HCT116 (cell line): ENCODE measurements at regions not wholly inside any gene's neighbourhood (a gene's known extent, or its start where the extent isn't known, plus 50 kb on each side); places are given as distances from the start of the nearest gene placed in this dataset.

Experiments
- ATAC-seq: fragments of 200-7000 bp; cut with Tn5 transposase; 2 replicates; pipeline ENCODE4 v1.9.1; 2020; ENCODE audit warnings: mild to moderate bottlenecking, moderate library complexity
- BruUV-seq: library from RNA; stranded (reverse); fragments of 400-500 nt; replicated peaks from 2 replicates; lab custom pipeline; 2021; lab: Mats Ljungman, UMichigan
- CTCF ChIA-PET: fragments of 300-600 bp; sonication (Branson Sonifier 250); formaldehyde crosslinking; loops from one replicate; lab custom pipeline; 2021; ENCODE audit warnings: antibody characterized with exemption; lab: Charles Lee
- POLR2A ChIA-PET: fragments of 300-600, 350-600 bp; sonication (Branson Sonifier 250); formaldehyde crosslinking; loops from one replicate; lab custom pipeline; 2021; ENCODE audit warnings: antibody characterized with exemption; lab: Charles Lee
- RAD21 ChIA-PET, 2 experiments: fragments of 300-600 bp; sonication (Branson Sonifier 250); formaldehyde crosslinking; loops; one replicate each; lab custom pipeline; 2023; ENCODE audit warnings: low total read pairs in 2 of 2; ENCODE audit not compliant: uncharacterized antibody in 2 of 2, unreplicated experiment in 2 of 2, low non-redundant PET in 1 of 2; lab: Charles Lee
- DNase-seq: peaks from one replicate; pipeline ENCODE4 v3.0.0-alpha.2; 2010; ENCODE audit warnings: low read depth, low spot score
- H2AFZ ChIP-seq: fragments of 200-600 bp; shearing (Covaris generic), sonication (generic); 2 replicates; pipeline ENCODE4 v1.6.1; 2017; ENCODE audit warnings: low read depth, mixed run types, mixed read lengths, antibody characterized with exemption, low read length; ENCODE audit not compliant: poor library complexity, severe bottlenecking
- H3K27ac ChIP-seq: 2 replicates; pipeline ENCODE4 v1.5.1; 2012; ENCODE audit warnings: low read depth, low read length
- H3K27me3 ChIP-seq: fragments of 200-600 bp; sonication (generic); 2 replicates; pipeline ENCODE4 v1.6.1; 2016; ENCODE audit warnings: mixed run types, low read length, mixed read lengths; ENCODE audit not compliant: insufficient read depth
- H3K36me3 ChIP-seq, 2 experiments: fragments of 200-500 bp in 1 of 2; fragments of 200-600 bp in 1 of 2; sonication (Bioruptor generic) in 1 of 2; sonication (generic) in 1 of 2; 2 replicates each; pipeline versions ENCODE4 v1.5.1 to v1.6.1; 2014 to 2016; ENCODE audit warnings: low read length in 2 of 2, inconsistent platforms in 1 of 2, mixed read lengths in 1 of 2, mixed run types in 1 of 2; ENCODE audit not compliant: insufficient read depth in 2 of 2, control insufficient read depth in 1 of 2
- H3K4me1 ChIP-seq, 2 experiments: fragments of 200-600 bp in 1 of 2; sonication (generic) in 1 of 2; 2 replicates each; pipeline versions ENCODE4 v1.5.1 to v1.6.1; 2012 to 2017; ENCODE audit warnings: low read length in 2 of 2, inconsistent platforms in 1 of 2, mild to moderate bottlenecking in 1 of 2, mixed read lengths in 1 of 2, mixed run types in 1 of 2, moderate library complexity in 1 of 2; ENCODE audit not compliant: insufficient read depth in 2 of 2, control insufficient read depth in 1 of 2
- H3K4me2 ChIP-seq: fragments of 200-600 bp; sonication (generic); 2 replicates; pipeline ENCODE4 v1.6.1; 2017; ENCODE audit warnings: mixed run types, low read length, mixed read lengths
- H3K4me3 ChIP-seq, 2 experiments: fragments of 200-600 bp in 1 of 2; sonication (generic) in 1 of 2; replicated peaks in 1 of 2; 2 replicates each; pipeline ENCODE4 v1.5.1; 2011 to 2016; ENCODE audit warnings: low read length in 2 of 2, control low read depth in 1 of 2, low read depth in 1 of 2, mild to moderate bottlenecking in 1 of 2, mixed read lengths in 1 of 2, mixed run types in 1 of 2
- H3K79me2 ChIP-seq: fragments of 200-600 bp; sonication (generic); 2 replicates; pipeline ENCODE4 v1.6.1; 2017; ENCODE audit warnings: mild to moderate bottlenecking, mixed run types, low read length, moderate library complexity, mixed read lengths; ENCODE audit not compliant: insufficient read depth
- H3K9ac ChIP-seq: fragments of 200-600 bp; sonication (generic); 2 replicates; pipeline ENCODE4 v1.6.1; 2016; ENCODE audit warnings: low read length, mixed read lengths
- H3K9me2 ChIP-seq: fragments of 200-600 bp; sonication (generic), shearing (Covaris generic); 2 replicates; pipeline ENCODE4 v1.6.1; 2017; ENCODE audit warnings: mixed run types, mild to moderate bottlenecking, moderate library complexity; ENCODE audit not compliant: insufficient read depth
- H3K9me3 ChIP-seq, 2 experiments: fragments of 200-500 bp in 1 of 2; fragments of 200-600 bp in 1 of 2; sonication (Bioruptor generic) in 1 of 2; sonication (generic) in 1 of 2; 2 replicates each; pipeline ENCODE4 v1.6.1; 2014 to 2017; ENCODE audit warnings: low read length in 2 of 2, mixed read lengths in 2 of 2, inconsistent platforms in 1 of 2, low read depth in 1 of 2, mild to moderate bottlenecking in 1 of 2, mixed run types in 1 of 2, moderate library complexity in 1 of 2; ENCODE audit not compliant: control insufficient read depth in 1 of 2, insufficient read depth in 1 of 2
- H4K20me1 ChIP-seq: fragments of 200-600 bp; sonication (generic), shearing (Covaris generic); 2 replicates; pipeline ENCODE4 v1.6.1; 2017; ENCODE audit warnings: mixed run types, mild to moderate bottlenecking, moderate library complexity; ENCODE audit not compliant: insufficient read depth
- ELF1 ChIP-seq: IDR thresholded peaks from 2 replicates; pipeline ENCODE4 v1.6.1; 2012; ENCODE audit warnings: low read depth, borderline replicate concordance
- JUND ChIP-seq: IDR thresholded peaks from 2 replicates; pipeline ENCODE4 v1.6.1; 2012
- RAD21 ChIP-seq: IDR thresholded peaks from 2 replicates; pipeline ENCODE4 v1.6.1; 2012; ENCODE audit warnings: low read depth, mild to moderate bottlenecking
- SIN3A ChIP-seq: IDR thresholded peaks from 2 replicates; pipeline ENCODE4 v1.6.1; 2012; ENCODE audit warnings: low read depth
- SP1 ChIP-seq: IDR thresholded peaks from 2 replicates; pipeline ENCODE4 v1.6.1; 2012; ENCODE audit warnings: low read depth
- YY1 ChIP-seq: IDR thresholded peaks from 2 replicates; pipeline ENCODE4 v1.6.1; 2011; ENCODE audit warnings: low read length, low read depth, moderate library complexity, mild to moderate bottlenecking; ENCODE audit not compliant: insufficient replicate concordance; ENCODE audit errors: extremely low read depth
- intact Hi-C: fragments of 100-400 bp; cut with micrococcal nuclease; formaldehyde crosslinking; loops from 2 replicates; pipeline ENCODE4 v1.10.0; 2022
- TF ChIP-seq, protein P1 (sequence below): IDR thresholded peaks from 2 replicates; pipeline ENCODE4 v1.6.1; 2011; ENCODE audit warnings: mild to moderate bottlenecking, low read length, moderate library complexity; ENCODE audit not compliant: insufficient replicate concordance; ENCODE audit errors: extremely low read depth

DNA sequence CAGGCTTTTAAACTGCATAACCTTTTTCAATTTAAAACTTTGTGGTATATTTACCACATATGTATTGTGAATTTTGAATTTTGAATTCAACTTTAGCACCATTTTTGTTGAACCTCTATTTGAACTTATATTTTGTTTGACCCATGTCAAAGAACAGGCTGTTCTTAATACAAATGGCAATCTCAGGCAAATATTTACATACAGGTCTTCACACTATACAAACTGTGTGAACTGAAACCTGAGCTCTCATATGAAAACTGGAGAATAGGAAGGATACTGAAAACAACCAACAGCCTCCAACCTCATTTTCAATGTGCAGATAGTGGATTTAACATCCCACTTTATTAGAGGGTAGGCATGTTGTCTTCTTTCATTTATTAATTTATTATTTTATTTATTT lies 491.8 kb downstream of the KCNJ3 start:
- no peak overlapping the region for H3K9ac ChIP-seq
- intact Hi-C loops: no loop called here
- DNase-seq: no peak
- ChIA-PET RAD21 (no interaction called here), POLR2A (no interaction called here), CTCF (no interaction called here)
- no peaks in the 10 kb centered on the region for H3K9me3 ChIP-seq
- H3K4me3 ChIP-seq: no peak overlapping the region
- no peaks in the 10 kb centered on the region for H3K4me1 ChIP-seq
- H3K27me3 ChIP-seq: no peaks in the 10 kb centered on the region
- H3K36me3 ChIP-seq: no peaks in the 10 kb centered on the region
- no peak overlapping the region for H3K27ac ChIP-seq
- TF ChIP-seq JUND (no peak), YY1 (no peak), RAD21 (no peak)
- TF ChIP-seq, protein P1, sequence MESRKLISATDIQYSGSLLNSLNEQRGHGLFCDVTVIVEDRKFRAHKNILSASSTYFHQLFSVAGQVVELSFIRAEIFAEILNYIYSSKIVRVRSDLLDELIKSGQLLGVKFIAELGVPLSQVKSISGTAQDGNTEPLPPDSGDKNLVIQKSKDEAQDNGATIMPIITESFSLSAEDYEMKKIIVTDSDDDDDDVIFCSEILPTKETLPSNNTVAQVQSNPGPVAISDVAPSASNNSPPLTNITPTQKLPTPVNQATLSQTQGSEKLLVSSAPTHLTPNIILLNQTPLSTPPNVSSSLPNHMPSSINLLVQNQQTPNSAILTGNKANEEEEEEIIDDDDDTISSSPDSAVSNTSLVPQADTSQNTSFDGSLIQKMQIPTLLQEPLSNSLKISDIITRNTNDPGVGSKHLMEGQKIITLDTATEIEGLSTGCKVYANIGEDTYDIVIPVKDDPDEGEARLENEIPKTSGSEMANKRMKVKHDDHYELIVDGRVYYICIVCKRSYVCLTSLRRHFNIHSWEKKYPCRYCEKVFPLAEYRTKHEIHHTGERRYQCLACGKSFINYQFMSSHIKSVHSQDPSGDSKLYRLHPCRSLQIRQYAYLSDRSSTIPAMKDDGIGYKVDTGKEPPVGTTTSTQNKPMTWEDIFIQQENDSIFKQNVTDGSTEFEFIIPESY: no peak
- no peaks in the 10 kb centered on the region for H3K79me2 ChIP-seq
- H2AFZ ChIP-seq: no peak overlapping the region
- no peak overlapping the region for H3K4me2 ChIP-seq
- no peaks in the 10 kb centered on the region for H3K9me2 ChIP-seq
- ATAC-seq: no peak
- H4K20me1 ChIP-seq: no peaks in the 10 kb centered on the region
- no TSS peak for BruUV-seq

DNA sequence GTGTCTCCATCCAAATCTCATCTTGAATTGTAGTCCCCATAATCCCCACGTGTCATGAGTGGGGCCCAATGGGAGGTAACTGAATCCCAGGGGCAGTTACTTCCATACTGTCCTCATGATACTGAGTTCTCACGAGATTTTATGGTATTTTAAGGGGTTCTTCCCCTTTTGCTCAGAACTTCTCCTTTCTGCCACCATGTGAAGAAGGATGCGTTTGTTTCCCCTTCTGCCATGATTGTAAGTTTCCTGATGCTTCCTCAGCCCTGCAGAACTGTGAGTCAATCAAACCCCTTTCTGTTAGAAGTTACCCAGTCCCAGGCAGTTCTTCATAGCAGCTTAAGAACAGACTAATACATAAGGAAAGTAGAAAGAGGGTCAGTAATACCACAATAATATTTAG lies 480.4 kb downstream of the KCNJ3 start:
- no peaks in the 10 kb centered on the region for H3K9me3 ChIP-seq
- CTCF ChIA-PET: no interaction called here
- TF ChIP-seq SIN3A: no peak
- no peak for TF ChIP-seq SP1
- no peak for TF ChIP-seq ELF1
- no peaks in the 10 kb centered on the region for H4K20me1 ChIP-seq
- H3K4me3 ChIP-seq: no peak overlapping the region
- H3K36me3 ChIP-seq: no peaks in the 10 kb centered on the region
- H3K4me2 ChIP-seq: no peak overlapping the region
- H3K79me2 ChIP-seq: no peaks in the 10 kb centered on the region
- H3K27ac ChIP-seq: no peak overlapping the region
- H3K9me2 ChIP-seq: no peaks in the 10 kb centered on the region
- no peaks in the 10 kb centered on the region for H3K4me1 ChIP-seq
- RAD21 ChIA-PET: no interaction called here
- H3K27me3 ChIP-seq: no peaks in the 10 kb centered on the region
- DNase-seq (no peak), ATAC-seq (no peak)
- POLR2A ChIA-PET: no interaction called here
- BruUV-seq: no TSS peak
- intact Hi-C loops: no loop called here
- H2AFZ ChIP-seq: peak overlapping the region; percentile 21
- no peak overlapping the region for H3K9ac ChIP-seq
